Testis (tissue), 2 donors: ENCODE measurements at regions not wholly inside any gene's neighbourhood (a gene's known extent, or its start where the extent isn't known, plus 50 kb on each side); places are given as distances from the start of the nearest gene placed in this dataset.

Source experiments
- DNase-seq: peaks from one replicate; pipeline ENCODE4 v3.0.0-alpha.2; 2019
- H3K27ac ChIP-seq, 2 donors: fragments of 200-600 bp; sonication (generic); one replicate each; pipeline ENCODE4 v1.5.1; 2019
- H3K27me3 ChIP-seq: fragments of 200-600 bp; sonication (generic); one replicate; pipeline ENCODE4 v1.5.1; 2019
- H3K36me3 ChIP-seq: fragments of 200-600 bp; sonication (generic); one replicate; pipeline ENCODE4 v1.5.1; 2017; ENCODE audit warnings: low read depth; ENCODE audit errors: missing control alignments
- H3K4me1 ChIP-seq: fragments of 200-600 bp; sonication (generic); one replicate; pipeline ENCODE4 v1.5.1; 2019
- H3K4me3 ChIP-seq, 2 donors: fragments of 200-600 bp; sonication (generic); one replicate each; pipeline ENCODE4 v1.5.1; 2017 to 2019
- H3K9me3 ChIP-seq: fragments of 200-600 bp; sonication (generic); one replicate; pipeline ENCODE4 v1.5.1; 2017
- CTCF ChIP-seq, 3 experiments: fragments of 450-650 bp in 2 of 3; fragments of 200-600 bp in 1 of 3; sonication (generic) in 1 of 3; IDR thresholded peaks; one replicate each; pipeline ENCODE4 v1.5.1; 2016 to 2019; ENCODE audit warnings: antibody characterized with exemption in 3 of 3, mild to moderate bottlenecking in 2 of 3, moderate library complexity in 1 of 3
- POLR2A ChIP-seq: fragments of 450-650 bp; IDR thresholded peaks from one replicate; pipeline ENCODE4 v1.6.1; 2017; ENCODE audit warnings: antibody characterized with exemption, mild to moderate bottlenecking, moderate library complexity
- WGBS, 2 donors: methylation state at CpG; one replicate each; pipeline ENCODE4 v1.1.5; 2018; 5-methylcytosine and 5-hydroxymethylcytosine counted together
- intact Hi-C: fragments of 100-400 bp; cut with DNase I; formaldehyde crosslinking; loops from one replicate; pipeline ENCODE4 v1.15.1; 2023; ENCODE audit warnings: low total_unique reads

- 66 to 77% methylated on average over 4 of the region's 4 CpGs for WGBS, 2 donors
- intact Hi-C loops = no loop called here
Observed at GRCh38 chr4:28868841-28869240, 1851.3 kb upstream of the PCDH7 start.

GRCh38 chr4:28879178-28879577, 1841.0 kb upstream of the PCDH7 start:
- 66 to 72% methylated on average over 5 of the region's 5 CpGs for WGBS, 2 donors

More at GRCh38 chr4:28868841-28869240, 1851.3 kb upstream of the PCDH7 start:
- H3K27ac ChIP-seq = no peak overlapping the region
- TF ChIP-seq CTCF (IDR thresholded peaks at IDR 0.05) = no peak
- no peak for TF ChIP-seq POLR2A
- H3K9me3 ChIP-seq = no peaks in the 10 kb centered on the region
- no peaks in the 10 kb centered on the region for H3K4me1 ChIP-seq
- no peaks in the 10 kb centered on the region for H3K36me3 ChIP-seq
- H3K4me3 ChIP-seq = no peak overlapping the region
- H3K27me3 ChIP-seq = no peaks in the 10 kb centered on the region
- DNase-seq = no peak

GRCh38 chr4:28879900-28880299, 1840.3 kb upstream of the PCDH7 start:
- DNase-seq = no peak

More at GRCh38 chr4:28879178-28879577, 1841.0 kb upstream of the PCDH7 start:
- H3K27me3 ChIP-seq = no peaks in the 10 kb centered on the region
- TF ChIP-seq CTCF (IDR thresholded peaks at IDR 0.05) (no peak), POLR2A (no peak)
- no peaks in the 10 kb centered on the region for H3K36me3 ChIP-seq
- intact Hi-C loops = no loop called here
- no peaks in the 10 kb centered on the region for H3K9me3 ChIP-seq
- no peak overlapping the region for H3K4me3 ChIP-seq
- no peak for DNase-seq
- no peak overlapping the region for H3K27ac ChIP-seq
- H3K4me1 ChIP-seq = no peaks in the 10 kb centered on the region

GRCh38 chr4:28883211-28883610, 1837.0 kb upstream of the PCDH7 start:
- Histone ChIP-seq H3K4me3 (no peak overlapping the region), H3K9me3 (no peaks in the 10 kb centered on the region), H3K4me1 (no peaks in the 10 kb centered on the region), H3K27me3 (no peaks in the 10 kb centered on the region), H3K27ac (no peak overlapping the region), H3K36me3 (no peaks in the 10 kb centered on the region)
- TF ChIP-seq POLR2A = no peak
- TF ChIP-seq CTCF (IDR thresholded peaks at IDR 0.05) = no peak
- DNase-seq = no peak
- intact Hi-C loops = no loop called here
- 92 to 97% methylated on average over 2 of the region's 2 CpGs for WGBS, 2 donors

More at GRCh38 chr4:28879900-28880299, 1840.3 kb upstream of the PCDH7 start:
- H3K9me3 ChIP-seq = no peaks in the 10 kb centered on the region
- H3K27me3 ChIP-seq = no peaks in the 10 kb centered on the region
- no peaks in the 10 kb centered on the region for H3K36me3 ChIP-seq
- intact Hi-C loops = no loop called here
- no peak for TF ChIP-seq POLR2A
- no peak for TF ChIP-seq CTCF (IDR thresholded peaks at IDR 0.05)
- H3K4me3 ChIP-seq = no peak overlapping the region
- no peaks in the 10 kb centered on the region for H3K4me1 ChIP-seq
- H3K27ac ChIP-seq = no peak overlapping the region
- WGBS, 2 donors = 78% methylated on average over 2 of the region's 2 CpGs

- H3K4me1 ChIP-seq = no peaks in the 10 kb centered on the region
- H3K27me3 ChIP-seq = no peaks in the 10 kb centered on the region
- WGBS, 2 donors = 70 to 85% methylated on average over 4 of the region's 4 CpGs
- intact Hi-C loops = no loop called here
- TF ChIP-seq CTCF (IDR thresholded peaks at IDR 0.05) (no peak), POLR2A (no peak)
- no peak overlapping the region for H3K27ac ChIP-seq
- H3K36me3 ChIP-seq = no peaks in the 10 kb centered on the region
- no peaks in the 10 kb centered on the region for H3K9me3 ChIP-seq
- no peak for DNase-seq
- no peak overlapping the region for H3K4me3 ChIP-seq
Observed at GRCh38 chr4:28886934-28887333, 1833.2 kb upstream of the PCDH7 start.
